ENCODE measurements at regions not wholly inside any gene's neighbourhood (a gene's known extent, or its start where the extent isn't known, plus 50 kb on each side); places are given as distances from the start of the nearest gene placed in this dataset.
"Not testable (repeated sequence)": the region's sequence is repeated elsewhere in the genome, so short reads cannot be mapped to it uniquely, and the experiment has no call there.

GRCh38 chr12:9543341-9543740 lies 64.4 kb downstream of the KLRB1 start:
- not testable (repeated sequence) for DNase-seq (ENCODE audit: extremely low read depth, low read depth, low spot score)

- not testable (repeated sequence) for DNase-seq (ENCODE audit: extremely low read depth, low read depth, low spot score)
Measured at GRCh38 chr12:9542827-9543226, 64.9 kb downstream of the KLRB1 start.

- not testable (repeated sequence) for DNase-seq (ENCODE audit: extremely low read depth, low read depth, low spot score)
Measured at GRCh38 chr12:9515925-9516324, 91.8 kb downstream of the KLRB1 start.

- not testable (repeated sequence) for DNase-seq (ENCODE audit: extremely low read depth, low read depth, low spot score)
Measured at GRCh38 chr12:9512695-9513094, 95.0 kb downstream of the KLRB1 start.

- not testable (repeated sequence) for DNase-seq (ENCODE audit: extremely low read depth, low read depth, low spot score)
Measured at GRCh38 chr12:9510392-9511011, 97.2 kb downstream of the KLRB1 start.

- no peak for DNase-seq (ENCODE audit: extremely low read depth, low read depth, low spot score)
Measured at GRCh38 chr12:9509464-9510161, 98.1 kb downstream of the KLRB1 start.

- no peak for DNase-seq (ENCODE audit: extremely low read depth, low read depth, low spot score)
Measured at GRCh38 chr12:9506746-9507145, 101.0 kb downstream of the KLRB1 start.

GRCh38 chr12:9503384-9503783 lies 104.3 kb downstream of the KLRB1 start:
- not testable (repeated sequence) for DNase-seq (ENCODE audit: extremely low read depth, low read depth, low spot score)

GRCh38 chr12:9502845-9503244 lies 104.9 kb downstream of the KLRB1 start:
- not testable (repeated sequence) for DNase-seq (ENCODE audit: extremely low read depth, low read depth, low spot score)

- DNase-seq (ENCODE audit: extremely low read depth, low read depth, low spot score) = not testable (repeated sequence)
Measured at GRCh38 chr12:9493325-9493724, 114.4 kb downstream of the KLRB1 start.

- DNase-seq (ENCODE audit: extremely low read depth, low read depth, low spot score) = not testable (repeated sequence)
Measured at GRCh38 chr12:9481289-9481688, 126.4 kb downstream of the KLRB1 start.

GRCh38 chr12:9474197-9474596 lies 133.5 kb downstream of the KLRB1 start:
- not testable (repeated sequence) for DNase-seq (ENCODE audit: extremely low read depth, low read depth, low spot score)

- not testable (repeated sequence) for DNase-seq (ENCODE audit: extremely low read depth, low read depth, low spot score)
Measured at GRCh38 chr12:9473638-9474037, 134.1 kb downstream of the KLRB1 start.

- DNase-seq (ENCODE audit: extremely low read depth, low read depth, low spot score) = not testable (repeated sequence)
Measured at GRCh38 chr12:9471501-9471900, 136.2 kb downstream of the KLRB1 start.

GRCh38 chr12:9470367-9470766 lies 137.3 kb downstream of the KLRB1 start:
- not testable (repeated sequence) for DNase-seq (ENCODE audit: extremely low read depth, low read depth, low spot score)

GRCh38 chr12:9469956-9470355 lies 137.8 kb downstream of the KLRB1 start:
- not testable (repeated sequence) for DNase-seq (ENCODE audit: extremely low read depth, low read depth, low spot score)

GRCh38 chr12:9469463-9469862 lies 138.3 kb downstream of the KLRB1 start:
- not testable (repeated sequence) for DNase-seq (ENCODE audit: extremely low read depth, low read depth, low spot score)

GRCh38 chr12:9468998-9469397 lies 138.7 kb downstream of the KLRB1 start:
- not testable (repeated sequence) for DNase-seq (ENCODE audit: extremely low read depth, low read depth, low spot score)

GRCh38 chr12:9468144-9468543 lies 139.6 kb downstream of the KLRB1 start:
- not testable (repeated sequence) for DNase-seq (ENCODE audit: extremely low read depth, low read depth, low spot score)

- DNase-seq (ENCODE audit: extremely low read depth, low read depth, low spot score) = no peak
Measured at GRCh38 chr12:9464408-9464807, 143.3 kb downstream of the KLRB1 start.

GRCh38 chr12:9455516-9455915 lies 152.2 kb downstream of the KLRB1 start:
- DNase-seq (ENCODE audit: extremely low read depth, low read depth, low spot score) = peak; percentile 63

GRCh38 chr12:9454021-9454420 lies 153.7 kb downstream of the KLRB1 start:
- DNase-seq (ENCODE audit: extremely low read depth, low read depth, low spot score) = not testable (repeated sequence)

Measured in glomerular endothelial cell (primary cell).